ENCODE measurements at regions not wholly inside any gene's neighbourhood (a gene's known extent, or its start where the extent isn't known, plus 50 kb on each side); places are given as distances from the start of the nearest gene placed in this dataset.

DNA sequence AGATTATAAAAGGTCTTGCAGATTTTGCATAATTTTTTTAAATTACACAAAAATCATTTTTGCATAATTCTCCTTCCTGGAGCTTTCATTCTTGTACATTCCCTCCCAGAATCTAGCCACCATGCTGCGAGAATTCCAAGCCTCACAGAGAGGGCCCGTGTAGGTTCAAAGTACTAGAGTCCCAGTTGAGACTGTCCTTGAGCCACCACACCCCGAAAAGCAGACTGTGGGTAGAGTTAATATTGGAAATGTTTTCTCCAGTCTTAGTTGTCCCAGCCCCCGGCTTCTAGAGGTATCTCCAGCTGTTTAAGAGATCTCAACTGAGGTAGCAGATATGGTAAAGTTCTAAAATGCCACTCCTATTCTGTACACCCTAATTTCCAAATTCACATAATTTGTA, 407.3 kb upstream of the ANO3 start:
- intact Hi-C loops (cut with DNase I; ENCODE audit: low total_unique reads), result no loop called here
- no peaks in the 10 kb centered on the region for H3K4me1 ChIP-seq

DNA sequence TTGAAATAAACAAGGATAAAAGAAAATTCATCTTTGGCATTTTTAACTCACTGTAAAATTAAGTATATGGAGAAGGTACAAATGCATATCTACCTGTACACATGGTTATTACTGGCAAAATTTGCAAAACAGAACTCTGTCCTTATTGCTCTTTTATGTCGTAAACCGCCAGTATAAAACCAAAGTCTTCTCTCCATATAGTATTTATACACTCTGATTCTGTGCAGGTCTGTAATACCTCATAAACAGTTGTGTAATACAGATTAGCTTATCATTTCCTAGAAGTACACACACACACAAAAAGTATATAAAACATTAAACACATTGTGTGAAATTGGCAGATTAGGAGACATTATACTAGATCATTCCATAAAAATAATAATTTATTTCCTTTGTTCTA, 406.6 kb upstream of the ANO3 start:
- no peak for DNase-seq
- intact Hi-C loops (cut with DNase I; ENCODE audit: low total_unique reads), result no loop called here
- no peaks in the 10 kb centered on the region for H3K27me3 ChIP-seq

More for the DNA sequence above, 407.3 kb upstream of the ANO3 start:
- Histone ChIP-seq H3K4me3 (no peak overlapping the region), H3K36me3 (no peaks in the 10 kb centered on the region), H3K27me3 (no peaks in the 10 kb centered on the region), H3K9me3 (no peaks in the 10 kb centered on the region), H3K27ac (no peak overlapping the region)
- TF ChIP-seq POLR2A (IDR thresholded peaks at IDR 0.05), result no peak
- TF ChIP-seq, protein P1, sequence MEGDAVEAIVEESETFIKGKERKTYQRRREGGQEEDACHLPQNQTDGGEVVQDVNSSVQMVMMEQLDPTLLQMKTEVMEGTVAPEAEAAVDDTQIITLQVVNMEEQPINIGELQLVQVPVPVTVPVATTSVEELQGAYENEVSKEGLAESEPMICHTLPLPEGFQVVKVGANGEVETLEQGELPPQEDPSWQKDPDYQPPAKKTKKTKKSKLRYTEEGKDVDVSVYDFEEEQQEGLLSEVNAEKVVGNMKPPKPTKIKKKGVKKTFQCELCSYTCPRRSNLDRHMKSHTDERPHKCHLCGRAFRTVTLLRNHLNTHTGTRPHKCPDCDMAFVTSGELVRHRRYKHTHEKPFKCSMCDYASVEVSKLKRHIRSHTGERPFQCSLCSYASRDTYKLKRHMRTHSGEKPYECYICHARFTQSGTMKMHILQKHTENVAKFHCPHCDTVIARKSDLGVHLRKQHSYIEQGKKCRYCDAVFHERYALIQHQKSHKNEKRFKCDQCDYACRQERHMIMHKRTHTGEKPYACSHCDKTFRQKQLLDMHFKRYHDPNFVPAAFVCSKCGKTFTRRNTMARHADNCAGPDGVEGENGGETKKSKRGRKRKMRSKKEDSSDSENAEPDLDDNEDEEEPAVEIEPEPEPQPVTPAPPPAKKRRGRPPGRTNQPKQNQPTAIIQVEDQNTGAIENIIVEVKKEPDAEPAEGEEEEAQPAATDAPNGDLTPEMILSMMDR (IDR thresholded peaks at IDR 0.05), result no peak
- no peak for DNase-seq

DNA sequence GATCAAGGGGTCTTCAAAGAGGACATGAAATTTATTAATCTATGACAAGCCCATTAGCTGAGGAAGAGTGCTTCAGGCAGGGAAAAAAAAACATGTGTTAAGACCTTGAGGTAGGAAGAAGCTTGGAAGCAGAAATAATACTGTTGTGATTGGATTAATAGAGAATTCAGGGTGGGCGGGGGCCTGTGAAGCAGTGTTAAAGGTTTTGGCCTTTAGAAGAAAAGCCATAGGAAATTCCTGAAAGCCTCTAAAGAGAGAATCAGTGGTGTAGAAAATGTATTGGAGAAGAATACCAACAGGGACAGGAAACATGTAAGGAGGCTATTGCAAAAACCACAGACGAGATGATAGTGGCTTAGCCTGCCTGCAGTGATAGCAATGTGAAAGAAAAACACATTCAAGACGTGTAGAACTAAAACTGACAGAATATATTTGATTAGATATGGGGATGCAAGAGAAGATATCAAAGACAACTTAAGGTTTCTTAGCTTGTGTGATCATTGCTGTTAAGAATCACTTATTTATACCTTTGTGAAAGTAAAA, 404.4 kb upstream of the ANO3 start:
- H3K4me1 ChIP-seq, result no peaks in the 10 kb centered on the region
- H3K9me3 ChIP-seq, result no peaks in the 10 kb centered on the region
- DNase-seq, result no peak
- H3K4me3 ChIP-seq, result no peak overlapping the region
- H3K27me3 ChIP-seq, result no peaks in the 10 kb centered on the region
- H3K36me3 ChIP-seq, result no peaks in the 10 kb centered on the region
- no peak for TF ChIP-seq POLR2A (IDR thresholded peaks at IDR 0.05)
- TF ChIP-seq, protein P1 (IDR thresholded peaks at IDR 0.05), result no peak
- intact Hi-C loops (cut with DNase I; ENCODE audit: low total_unique reads), result no loop called here
- H3K27ac ChIP-seq, result peak overlapping the region; percentile 39 to 85

More for the DNA sequence above, 406.6 kb upstream of the ANO3 start:
- no peaks in the 10 kb centered on the region for H3K36me3 ChIP-seq
- H3K27ac ChIP-seq, result no peak overlapping the region
- no peak overlapping the region for H3K4me3 ChIP-seq
- H3K4me1 ChIP-seq, result no peaks in the 10 kb centered on the region
- TF ChIP-seq POLR2A (IDR thresholded peaks at IDR 0.05), result no peak
- TF ChIP-seq, protein P1 (IDR thresholded peaks at IDR 0.05), result no peak
- H3K9me3 ChIP-seq, result no peaks in the 10 kb centered on the region

DNA sequence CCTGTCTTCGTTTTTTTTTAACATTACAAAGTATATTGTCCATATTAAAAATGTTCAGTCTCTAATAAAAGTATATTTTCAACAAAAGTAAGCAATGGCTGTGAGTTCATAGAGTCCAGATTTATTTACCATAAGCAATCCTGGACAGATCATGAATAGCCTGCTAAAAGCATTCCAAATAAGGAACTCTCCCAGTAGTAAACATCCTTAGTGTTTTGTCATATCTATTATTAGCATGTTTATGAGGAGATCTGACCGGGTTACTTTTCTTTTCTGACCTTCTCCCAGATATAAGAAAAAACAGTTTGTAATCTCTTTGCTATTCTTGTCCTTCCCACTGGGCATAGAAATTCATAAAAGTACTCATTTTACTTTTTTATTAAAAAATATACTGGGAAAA, 403.9 kb upstream of the ANO3 start:
- Histone ChIP-seq H3K9me3 (no peaks in the 10 kb centered on the region), H3K36me3 (no peaks in the 10 kb centered on the region), H3K4me3 (no peak overlapping the region), H3K27ac (peak overlapping the region; percentile 2 to 85), H3K4me1 (no peaks in the 10 kb centered on the region), H3K27me3 (no peaks in the 10 kb centered on the region)
- no peak for DNase-seq
- TF ChIP-seq, protein P1 (IDR thresholded peaks at IDR 0.05), result no peak
- TF ChIP-seq POLR2A (IDR thresholded peaks at IDR 0.05), result no peak
- intact Hi-C loops (cut with DNase I; ENCODE audit: low total_unique reads), result no loop called here

DNA sequence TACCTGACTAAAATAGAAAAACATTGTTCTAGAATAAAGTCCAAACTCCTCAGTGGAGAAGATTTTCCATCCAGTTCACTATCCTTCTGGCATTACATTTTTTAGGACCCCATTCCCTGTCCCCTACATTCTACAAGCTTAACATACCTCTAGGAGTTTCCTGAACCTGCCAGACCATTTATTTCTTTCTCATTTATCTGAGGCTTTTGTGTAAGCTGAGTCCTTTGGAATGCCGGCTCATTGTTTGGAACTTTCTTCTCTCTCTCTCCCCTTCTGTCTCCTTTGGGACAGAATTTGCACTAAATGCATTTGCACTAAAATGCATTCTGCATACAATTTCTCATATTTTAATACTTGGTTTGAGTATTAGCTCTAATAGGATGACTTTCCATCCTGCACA, 393.0 kb upstream of the ANO3 start:
- no peak for DNase-seq

More for the DNA sequence above, 393.0 kb upstream of the ANO3 start:
- no peaks in the 10 kb centered on the region for H3K36me3 ChIP-seq
- H3K4me1 ChIP-seq, result no peaks in the 10 kb centered on the region
- H3K27me3 ChIP-seq, result no peaks in the 10 kb centered on the region
- H3K4me3 ChIP-seq, result no peak overlapping the region
- no peaks in the 10 kb centered on the region for H3K9me3 ChIP-seq
- TF ChIP-seq, protein P1 (IDR thresholded peaks at IDR 0.05), result no peak
- TF ChIP-seq POLR2A (IDR thresholded peaks at IDR 0.05), result no peak
- H3K27ac ChIP-seq, result no peak overlapping the region
- intact Hi-C loops (cut with DNase I; ENCODE audit: low total_unique reads), result no loop called here
